Fibroblast of pulmonary artery (primary cell): ENCODE measurements at regions not wholly inside any gene's neighbourhood (a gene's known extent, or its start where the extent isn't known, plus 50 kb on each side); places are given as distances from the start of the nearest gene placed in this dataset.

Experiments
- DNase-seq: peaks from one replicate; pipeline ENCODE4 v3.0.0-alpha.2; 2010; ENCODE audit warnings: low read depth
- H3K4me3 ChIP-seq: replicated peaks from 2 replicates; pipeline ENCODE4 v1.5.1; 2011; ENCODE audit warnings: low read depth, mild to moderate bottlenecking, control low read depth, low read length, moderate library complexity
- TF ChIP-seq, protein P1 (sequence below): IDR thresholded peaks from 2 replicates; pipeline ENCODE4 v1.5.1; 2011; ENCODE audit warnings: mild to moderate bottlenecking, control low read depth, low read length, inconsistent platforms; ENCODE audit errors: missing control alignments

DNA sequence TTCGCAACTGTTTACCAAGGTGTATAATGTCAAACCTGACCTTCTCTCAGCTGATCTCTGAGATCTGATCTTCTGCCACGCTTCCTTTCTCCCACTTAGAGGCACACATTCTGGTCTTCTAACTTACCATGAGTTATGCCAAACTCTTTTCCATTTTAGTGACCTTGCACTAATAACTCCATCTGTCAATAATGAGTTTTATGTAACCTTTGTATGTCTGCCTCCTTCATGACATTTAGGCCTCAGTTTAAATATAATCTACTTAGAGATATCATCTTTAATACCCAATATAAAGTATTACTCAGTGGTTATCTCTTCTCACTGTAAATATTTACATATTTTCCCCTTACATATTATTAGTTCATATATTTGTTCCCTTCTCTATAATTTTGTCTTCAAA lies 827.5 kb upstream of the PCDH20 start:
- TF ChIP-seq, protein P1, sequence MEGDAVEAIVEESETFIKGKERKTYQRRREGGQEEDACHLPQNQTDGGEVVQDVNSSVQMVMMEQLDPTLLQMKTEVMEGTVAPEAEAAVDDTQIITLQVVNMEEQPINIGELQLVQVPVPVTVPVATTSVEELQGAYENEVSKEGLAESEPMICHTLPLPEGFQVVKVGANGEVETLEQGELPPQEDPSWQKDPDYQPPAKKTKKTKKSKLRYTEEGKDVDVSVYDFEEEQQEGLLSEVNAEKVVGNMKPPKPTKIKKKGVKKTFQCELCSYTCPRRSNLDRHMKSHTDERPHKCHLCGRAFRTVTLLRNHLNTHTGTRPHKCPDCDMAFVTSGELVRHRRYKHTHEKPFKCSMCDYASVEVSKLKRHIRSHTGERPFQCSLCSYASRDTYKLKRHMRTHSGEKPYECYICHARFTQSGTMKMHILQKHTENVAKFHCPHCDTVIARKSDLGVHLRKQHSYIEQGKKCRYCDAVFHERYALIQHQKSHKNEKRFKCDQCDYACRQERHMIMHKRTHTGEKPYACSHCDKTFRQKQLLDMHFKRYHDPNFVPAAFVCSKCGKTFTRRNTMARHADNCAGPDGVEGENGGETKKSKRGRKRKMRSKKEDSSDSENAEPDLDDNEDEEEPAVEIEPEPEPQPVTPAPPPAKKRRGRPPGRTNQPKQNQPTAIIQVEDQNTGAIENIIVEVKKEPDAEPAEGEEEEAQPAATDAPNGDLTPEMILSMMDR, result no peak
- no peak overlapping the region for H3K4me3 ChIP-seq
- no peak for DNase-seq

DNA sequence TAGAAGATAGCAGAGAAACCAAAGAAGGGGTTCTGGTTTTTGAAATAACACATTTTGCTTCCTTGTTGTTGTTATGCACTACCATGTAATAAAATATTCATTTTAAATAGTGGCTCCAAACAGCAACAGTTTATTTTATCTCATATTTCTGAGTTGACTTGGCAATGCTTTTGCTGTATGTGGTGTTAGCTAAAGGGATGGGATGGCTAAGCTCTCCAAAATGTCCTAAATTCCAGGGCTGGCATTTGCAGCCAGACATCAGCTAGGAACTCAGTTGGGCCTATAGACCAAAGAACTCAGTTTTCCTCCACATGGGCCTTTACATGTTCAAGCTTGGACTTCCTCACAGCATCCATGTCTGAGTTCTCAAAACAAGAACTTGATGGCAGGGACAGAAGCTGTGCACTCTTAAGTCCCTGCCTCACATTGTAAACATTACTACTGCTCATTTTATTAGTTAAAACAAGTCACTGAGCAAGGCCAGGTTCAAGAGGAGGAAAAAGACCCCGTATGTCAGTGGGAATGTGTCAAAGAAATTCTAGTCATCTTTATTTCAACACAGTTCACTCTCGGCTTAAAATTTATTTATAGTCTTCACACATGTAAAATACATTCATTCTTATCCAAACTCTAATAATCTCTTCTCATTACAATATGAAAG lies 819.3 kb upstream of the PCDH20 start:
- TF ChIP-seq, protein P1, result no peak
- no peak overlapping the region for H3K4me3 ChIP-seq
- no peak for DNase-seq

DNA sequence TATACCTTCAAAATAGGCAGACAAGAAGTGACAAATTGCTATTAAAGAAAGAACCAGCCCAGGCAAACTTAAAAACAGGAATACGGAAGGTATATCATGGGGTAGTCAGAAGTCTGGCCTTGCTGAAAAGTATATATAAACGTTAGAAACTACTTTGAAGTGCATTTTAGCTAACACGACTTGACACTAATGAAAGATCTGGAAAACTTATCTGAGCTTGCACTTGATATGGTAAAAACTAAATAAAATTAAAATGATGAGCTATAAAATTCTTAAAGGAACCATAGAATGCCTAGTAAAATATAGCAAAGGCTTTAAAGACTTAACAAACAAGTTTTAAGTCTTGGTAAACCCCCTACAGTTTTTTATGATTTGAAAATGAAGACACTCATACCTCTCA lies 795.3 kb upstream of the PCDH20 start:
- no peak overlapping the region for H3K4me3 ChIP-seq
- TF ChIP-seq, protein P1, result no peak
- no peak for DNase-seq

DNA sequence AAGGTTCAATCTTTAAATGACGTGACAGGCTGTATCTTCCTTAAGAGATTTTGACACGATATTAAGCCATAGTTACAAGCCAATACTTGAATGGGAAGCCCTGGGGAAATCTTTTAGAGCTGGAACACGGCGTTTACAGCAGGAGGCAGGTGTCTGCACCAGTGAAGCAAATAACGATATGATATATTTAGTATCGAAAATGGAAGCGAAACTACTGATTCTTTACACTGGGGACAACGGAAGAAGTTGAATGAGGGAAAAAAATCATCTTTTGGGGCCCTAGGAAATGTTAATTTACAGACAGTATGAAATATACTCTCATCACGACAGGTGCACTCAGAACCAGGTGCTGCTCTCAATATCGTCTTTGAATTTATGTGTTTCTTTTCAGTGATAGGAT lies 793.9 kb upstream of the PCDH20 start:
- no peak for DNase-seq
- H3K4me3 ChIP-seq, result no peak overlapping the region
- TF ChIP-seq, protein P1, result no peak

DNA sequence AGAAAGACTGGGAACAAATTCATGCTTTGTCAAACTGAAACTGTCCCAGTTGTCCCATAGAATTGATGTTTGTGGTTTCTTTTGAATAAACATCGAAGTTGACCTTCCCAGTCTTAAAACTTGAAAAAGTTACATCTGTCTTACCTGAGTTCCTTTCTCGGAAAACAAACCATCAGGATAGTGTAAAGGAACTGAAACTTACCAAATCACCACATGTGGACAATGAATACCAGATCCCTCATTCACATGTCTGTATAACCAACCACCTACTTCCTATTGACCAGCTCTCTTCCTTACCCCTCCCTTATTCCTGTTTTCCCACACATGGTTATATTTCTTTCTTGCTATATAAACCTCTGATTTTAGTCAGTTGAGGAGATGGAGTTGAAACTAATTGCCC lies 791.7 kb upstream of the PCDH20 start:
- H3K4me3 ChIP-seq, result no peak overlapping the region
- TF ChIP-seq, protein P1, result no peak
- no peak for DNase-seq

DNA sequence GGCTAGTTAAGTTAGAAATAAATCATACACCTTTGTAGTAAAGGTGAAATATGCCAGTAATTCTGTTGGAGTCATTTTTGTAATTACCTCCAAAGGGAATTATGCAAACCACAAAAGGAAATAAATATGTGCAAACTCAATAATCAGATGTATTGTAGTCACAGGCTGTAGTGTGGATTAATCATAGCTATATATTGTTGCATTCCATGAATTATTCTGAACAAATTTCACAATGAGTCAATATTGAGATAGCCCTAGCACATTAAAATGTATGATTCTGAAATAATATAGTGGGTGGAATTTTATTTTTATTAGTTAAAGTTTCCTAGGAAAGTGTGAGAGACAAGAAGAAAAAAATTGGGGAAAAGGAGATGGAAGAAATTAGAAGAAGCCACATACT lies 790.5 kb upstream of the PCDH20 start:
- TF ChIP-seq, protein P1, result no peak
- no peak for DNase-seq
- no peak overlapping the region for H3K4me3 ChIP-seq

DNA sequence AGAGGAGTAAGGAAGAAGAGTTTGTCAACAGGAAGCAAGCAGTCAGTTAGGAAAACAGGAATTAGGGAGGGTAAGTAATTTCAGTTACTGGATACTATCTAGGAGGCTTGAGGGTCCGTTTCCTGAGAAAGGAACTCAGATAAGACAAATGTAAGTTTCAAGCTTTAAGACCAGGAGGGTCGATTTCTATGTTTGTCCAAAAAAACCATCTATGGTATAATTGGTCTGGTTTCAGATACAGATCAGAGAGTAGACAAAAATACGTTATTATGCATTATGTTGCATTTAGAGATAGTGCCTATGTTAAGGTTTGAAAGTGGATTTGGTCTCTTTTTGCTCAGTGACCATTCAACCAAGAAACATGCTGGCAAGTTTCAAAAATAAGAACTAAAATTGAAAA lies 789.6 kb upstream of the PCDH20 start:
- H3K4me3 ChIP-seq, result no peak overlapping the region
- DNase-seq, result no peak
- TF ChIP-seq, protein P1, result no peak
